GM12873 (cell line): ENCODE measurements at regions not wholly inside any gene's neighbourhood (a gene's known extent, or its start where the extent isn't known, plus 50 kb on each side); places are given as distances from the start of the nearest gene placed in this dataset.

Source experiments
- CTCF ChIP-seq: IDR thresholded peaks from 2 replicates; pipeline ENCODE4 v1.5.1; 2012; ENCODE audit warnings: low read depth, mild to moderate bottlenecking, moderate library complexity, low read length, control low read depth; ENCODE audit not compliant: insufficient read depth; ENCODE audit errors: missing control alignments

GRCh38 chr15:62756995-62757360 is 285.6 kb upstream of the TPM1 start:
- TF ChIP-seq CTCF, result no peak

GRCh38 chr15:62757535-62757934 is 285.0 kb upstream of the TPM1 start:
- TF ChIP-seq CTCF, result no peak

- TF ChIP-seq CTCF, result no peak
These were observed 284.2 kb upstream of the TPM1 start for GRCh38 chr15:62758126-62758951.

GRCh38 chr15:62758952-62759349 is 283.6 kb upstream of the TPM1 start:
- TF ChIP-seq CTCF, result no peak

- TF ChIP-seq CTCF, result no peak
These were observed 282.0 kb upstream of the TPM1 start for GRCh38 chr15:62760538-62760937.

- no peak for TF ChIP-seq CTCF
These were observed 276.6 kb upstream of the TPM1 start for GRCh38 chr15:62765916-62766315.

GRCh38 chr15:62766599-62766998 is 275.9 kb upstream of the TPM1 start:
- TF ChIP-seq CTCF, result no peak

- TF ChIP-seq CTCF, result no peak
These were observed 272.9 kb upstream of the TPM1 start for GRCh38 chr15:62769604-62770003.
